H1 (cell line): ENCODE measurements at regions not wholly inside any gene's neighbourhood (a gene's known extent, or its start where the extent isn't known, plus 50 kb on each side); places are given as distances from the start of the nearest gene placed in this dataset.

Experiments used
- CTCF ChIA-PET: fragments of 300-600 bp; sonication (Branson Sonifier 250); formaldehyde crosslinking; loops from one replicate; lab custom pipeline; 2021; ENCODE audit not compliant: partially characterized antibody; lab: Charles Lee
- POLR2A ChIA-PET: fragments of 300-600 bp; sonication (Branson Sonifier 250); formaldehyde crosslinking; loops from one replicate; lab custom pipeline; 2021; ENCODE audit warnings: inconsistent platforms; ENCODE audit not compliant: partially characterized antibody; lab: Charles Lee
- DNase-seq, 2 experiments: peaks; one replicate each; pipeline versions ENCODE4 v3.0.0 to v3.0.0-alpha.2; 2010 to 2022; ENCODE audit warnings: low spot score in 2 of 2, low read depth in 1 of 2, mixed read lengths in 1 of 2
- FAIRE-seq: peaks from 2 replicates; lab custom pipeline; 2011; peaks lifted over from hg19 to GRCh38; lab: Jason Lieb, UNC
- H2AFZ ChIP-seq: 2 replicates; pipeline ENCODE4 v1.8.1; 2012; ENCODE audit warnings: low read length, inconsistent platforms
- H2AK5ac ChIP-seq: 2 replicates; pipeline ENCODE4 v1.6.1; 2013; ENCODE audit warnings: low read depth, low read length
- H2BK120ac ChIP-seq: replicated peaks from 2 replicates; pipeline ENCODE3; 2013; ENCODE audit warnings: low read depth, low read length, inconsistent platforms
- H2BK12ac ChIP-seq: 2 replicates; pipeline ENCODE4 v1.6.1; 2013; ENCODE audit warnings: low read depth, low read length
- H2BK15ac ChIP-seq: 2 replicates; pipeline ENCODE4 v1.6.1; 2013; ENCODE audit warnings: low read length
- H2BK20ac ChIP-seq: 2 replicates; pipeline ENCODE4 v1.6.1; 2013; ENCODE audit warnings: low read length
- H2BK5ac ChIP-seq: 2 replicates; pipeline ENCODE4 v1.6.1; 2013; ENCODE audit warnings: low read depth, low read length
- H3K14ac ChIP-seq: 2 replicates; pipeline ENCODE4 v1.6.1; 2013; ENCODE audit warnings: inconsistent platforms; ENCODE audit not compliant: insufficient read length
- H3K18ac ChIP-seq: 2 replicates; pipeline ENCODE4 v1.6.1; 2013; ENCODE audit warnings: low read length; ENCODE audit errors: extremely low read depth
- H3K23ac ChIP-seq: 2 replicates; pipeline ENCODE4 v1.6.1; 2013; ENCODE audit warnings: inconsistent platforms; ENCODE audit not compliant: insufficient read length
- H3K23me2 ChIP-seq: 2 replicates; pipeline ENCODE4 v1.6.1; 2013; ENCODE audit warnings: low read depth, low read length
- H3K27ac ChIP-seq: 2 replicates; pipeline ENCODE4 v1.6.1; 2011; ENCODE audit warnings: low read depth, low read length, inconsistent platforms
- H3K27me3 ChIP-seq, 4 experiments: replicated peaks in 1 of 4; 1 replicate in 1 of 4; 2 replicates in 3 of 4; pipeline versions ENCODE4 v1.6.1 to v1.8.1; 2011 to 2013; ENCODE audit warnings: low read length in 3 of 4, mild to moderate bottlenecking in 3 of 4, inconsistent platforms in 2 of 4, mixed read lengths in 2 of 4, moderate library complexity in 1 of 4; ENCODE audit not compliant: control insufficient read depth in 3 of 4, insufficient read depth in 3 of 4; ENCODE audit errors: extremely low read depth in 1 of 4
- H3K36me3 ChIP-seq, 4 experiments: 2 replicates each; pipeline versions ENCODE4 v1.6.1 to v1.8.1; 2011 to 2013; ENCODE audit warnings: mild to moderate bottlenecking in 4 of 4, low read length in 3 of 4, moderate library complexity in 2 of 4, control low read depth in 1 of 4, inconsistent platforms in 1 of 4; ENCODE audit not compliant: insufficient read depth in 4 of 4, control insufficient read depth in 2 of 4
- H3K4ac ChIP-seq: replicated peaks from 2 replicates; pipeline ENCODE3; 2013; ENCODE audit warnings: low read length, low read depth, mixed read lengths, inconsistent platforms; ENCODE audit not compliant: insufficient read length
- H3K4me1 ChIP-seq, 4 experiments: replicated peaks in 1 of 4; 1 replicate in 1 of 4; 2 replicates in 3 of 4; pipeline versions ENCODE4 v1.6.1 to v1.8.1; 2011 to 2013; ENCODE audit warnings: low read length in 3 of 4, inconsistent platforms in 2 of 4, mixed read lengths in 1 of 4; ENCODE audit not compliant: insufficient read depth in 4 of 4, control insufficient read depth in 3 of 4
- H3K4me2 ChIP-seq, 2 experiments: 2 replicates each; pipeline versions ENCODE4 v1.6.1 to v1.8.1; 2011 to 2013; ENCODE audit warnings: low read depth in 2 of 2, low read length in 2 of 2, control low read depth in 1 of 2, inconsistent platforms in 1 of 2, mild to moderate bottlenecking in 1 of 2; ENCODE audit not compliant: insufficient read depth in 1 of 2
- H3K4me3 ChIP-seq, 4 experiments: fragments of 200-600, 300-600 bp in 1 of 4; sonication (generic), shearing (Covaris generic), sonication (Bioruptor Twin) in 1 of 4; 2 replicates each; pipeline versions ENCODE4 v1.5.1 to v1.8.1; 2011 to 2016; ENCODE audit warnings: low read length in 4 of 4, low read depth in 3 of 4, control low read depth in 2 of 4, inconsistent platforms in 2 of 4, mild to moderate bottlenecking in 2 of 4, mixed read lengths in 1 of 4, moderate library complexity in 1 of 4; ENCODE audit not compliant: insufficient read depth in 2 of 4; ENCODE audit errors: extremely low read depth in 1 of 4
- H3K56ac ChIP-seq: replicated peaks from 2 replicates; pipeline ENCODE3; 2013; ENCODE audit warnings: low read depth, mild to moderate bottlenecking, mixed read lengths, low read length, inconsistent platforms; ENCODE audit not compliant: insufficient read length
- H3K79me1 ChIP-seq: 2 replicates; pipeline ENCODE4 v1.6.1; 2013; ENCODE audit warnings: low read depth, low read length, control low read depth
- H3K79me2 ChIP-seq, 2 experiments: 2 replicates each; pipeline versions ENCODE4 v1.6.1 to v1.8.1; 2012 to 2013; ENCODE audit warnings: low read length in 2 of 2, mild to moderate bottlenecking in 2 of 2, inconsistent platforms in 1 of 2; ENCODE audit not compliant: insufficient read depth in 2 of 2, control insufficient read depth in 1 of 2
- H3K9ac ChIP-seq, 4 experiments: replicated peaks in 1 of 4; 1 replicate in 1 of 4; 2 replicates in 3 of 4; pipeline versions ENCODE4 v1.6.1 to v1.8.1; 2011 to 2013; ENCODE audit warnings: low read depth in 3 of 4, low read length in 3 of 4, control low read depth in 2 of 4, mild to moderate bottlenecking in 2 of 4, moderate library complexity in 2 of 4, inconsistent platforms in 1 of 4; ENCODE audit errors: extremely low read depth in 1 of 4
- H3K9me3 ChIP-seq, 2 experiments: 2 replicates each; pipeline versions ENCODE4 v1.6.1 to v1.8.1; 2012 to 2013; ENCODE audit warnings: mild to moderate bottlenecking in 2 of 2, moderate library complexity in 2 of 2, control low read depth in 1 of 2, inconsistent platforms in 1 of 2, low read depth in 1 of 2, low read length in 1 of 2, mixed read lengths in 1 of 2; ENCODE audit not compliant: insufficient read depth in 2 of 2
- H4K20me1 ChIP-seq, 2 experiments: replicated peaks in 1 of 2; 2 replicates each; pipeline versions ENCODE3 to v1.8.1; 2011 to 2013; ENCODE audit warnings: inconsistent platforms in 2 of 2, low read length in 2 of 2, mild to moderate bottlenecking in 1 of 2; ENCODE audit not compliant: insufficient read depth in 2 of 2, control insufficient read depth in 1 of 2
- H4K5ac ChIP-seq: 2 replicates; pipeline ENCODE4 v1.6.1; 2013; ENCODE audit warnings: low read length, low read depth, mixed read lengths, inconsistent platforms; ENCODE audit not compliant: insufficient read length
- H4K8ac ChIP-seq: 2 replicates; pipeline ENCODE4 v1.8.0; 2013; ENCODE audit warnings: mild to moderate bottlenecking, moderate library complexity, low read length, inconsistent platforms; ENCODE audit not compliant: insufficient read depth; ENCODE audit errors: extremely low read depth
- H4K91ac ChIP-seq: replicated peaks from 2 replicates; pipeline ENCODE3; 2013; ENCODE audit warnings: low read length, mixed read lengths, inconsistent platforms; ENCODE audit not compliant: insufficient read length
- BRCA1 ChIP-seq: IDR thresholded peaks from 2 replicates; pipeline ENCODE4 v1.6.1; 2012; ENCODE audit warnings: low read depth, low read length, improper control_type of control experiment
- CBX8 ChIP-seq: fragments of 300-800, 300-1000 bp; sonication (generic); IDR thresholded peaks from 2 replicates; pipeline ENCODE4 v1.7.1; 2016; ENCODE audit warnings: low read depth, low read length, borderline replicate concordance
- CREB1 ChIP-seq: IDR thresholded peaks from 2 replicates; pipeline ENCODE4 v1.6.1; 2012; ENCODE audit warnings: inconsistent platforms
- EP300 ChIP-seq, 2 experiments: IDR thresholded peaks; 1 replicate in 1 of 2; 2 replicates in 1 of 2; pipeline ENCODE4 v1.6.1; 2011 to 2012; ENCODE audit warnings: low read depth in 2 of 2, low read length in 2 of 2, mild to moderate bottlenecking in 2 of 2, borderline replicate concordance in 1 of 2, inconsistent platforms in 1 of 2, moderate library complexity in 1 of 2
- GABPA ChIP-seq: IDR thresholded peaks from 2 replicates; pipeline ENCODE4 v1.6.1; 2011; ENCODE audit warnings: mild to moderate bottlenecking, low read length, moderate library complexity, borderline replicate concordance; ENCODE audit not compliant: insufficient read depth
- HDAC6 ChIP-seq: IDR thresholded peaks from one replicate; pipeline ENCODE4 v1.7.1; 2012; ENCODE audit warnings: low read depth, mild to moderate bottlenecking, inconsistent platforms, low read length, moderate library complexity
- MAFK ChIP-seq: IDR thresholded peaks from 2 replicates; pipeline ENCODE4 v1.6.1; 2012; ENCODE audit warnings: low read depth, mild to moderate bottlenecking, improper control_type of control experiment, low read length
- PHF8 ChIP-seq: fragments of 200-600 bp; sonication (generic); conservative IDR thresholded peaks from 2 replicates; pipeline ENCODE4 v1.7.1; 2012; ENCODE audit warnings: low read depth, mild to moderate bottlenecking, inconsistent platforms, low read length, moderate library complexity
- SIN3A ChIP-seq, 2 experiments: IDR thresholded peaks in 1 of 2; conservative IDR thresholded peaks in 1 of 2; 2 replicates each; pipeline ENCODE4 v1.6.1; 2011 to 2012; ENCODE audit warnings: low read length in 2 of 2, improper control_type of control experiment in 1 of 2, low read depth in 1 of 2, mild to moderate bottlenecking in 1 of 2
- SRF ChIP-seq: IDR thresholded peaks from 2 replicates; pipeline ENCODE4 v1.6.1; 2011; ENCODE audit warnings: mild to moderate bottlenecking, low read depth, low read length, moderate library complexity
- TAF1 ChIP-seq: IDR thresholded peaks from 2 replicates; pipeline ENCODE4 v1.6.1; 2011; ENCODE audit warnings: mild to moderate bottlenecking, low read depth, low read length
- TCF12 ChIP-seq: IDR thresholded peaks from 2 replicates; pipeline ENCODE4 v1.6.1; 2011; ENCODE audit warnings: low read depth, mild to moderate bottlenecking, low read length
- ZNF274 ChIP-seq: IDR thresholded peaks from 2 replicates; pipeline ENCODE4 v1.7.0; 2012; ENCODE audit warnings: low read length, borderline replicate concordance; ENCODE audit errors: extremely low read depth
- WGBS, 2 experiments: shearing (Covaris generic) in 1 of 2; methylation state at CpG; one replicate each; pipeline versions ENCODE4 v1.1.6 to v1.1.7; 2013 to 2015; ENCODE audit warnings: low lambda C conversion rate in 2 of 2, mixed read lengths in 2 of 2, inconsistent platforms in 1 of 2, low coverage in 1 of 2, missing lambda C conversion rate in 1 of 2; ENCODE audit not compliant: insufficient replicate concordance in 2 of 2, insufficient coverage in 1 of 2, insufficient read length in 1 of 2; ENCODE audit errors: extremely low coverage in 1 of 2, missing lambda C conversion rate in 1 of 2; 5-methylcytosine and 5-hydroxymethylcytosine counted together
- TF ChIP-seq, protein P1 (sequence below): IDR thresholded peaks from 2 replicates; pipeline ENCODE4 v1.6.1; 2011; ENCODE audit warnings: low read depth, mild to moderate bottlenecking, low read length; ENCODE audit not compliant: insufficient read depth

GRCh38 chrX:22699581-22700091 is 300.1 kb upstream of the DDX53 start:
- Histone ChIP-seq H2BK5ac (no peak overlapping the region), H3K14ac (no peak overlapping the region), H3K4me2 (no peak overlapping the region), H2BK20ac (no peak overlapping the region), H2BK120ac (no peak overlapping the region), H3K27ac (no peak overlapping the region), H2BK12ac (no peak overlapping the region), H3K36me3 (no peaks in the 10 kb centered on the region), H4K8ac (no peak overlapping the region), H3K18ac (no peak overlapping the region), H3K9me3 (no peaks in the 10 kb centered on the region), H2BK15ac (no peak overlapping the region), H3K23me2 (no peaks in the 10 kb centered on the region), H4K5ac (no peak overlapping the region), H2AFZ (no peak overlapping the region), H4K20me1 (no peaks in the 10 kb centered on the region), H3K79me2 (no peaks in the 10 kb centered on the region), H3K27me3 (no peaks in the 10 kb centered on the region), H3K4me3 (no peak overlapping the region), H3K23ac (no peak overlapping the region), H3K9ac (no peak overlapping the region), H3K79me1 (no peaks in the 10 kb centered on the region), H3K56ac (no peak overlapping the region), H2AK5ac (no peak overlapping the region), H3K4ac (no peak overlapping the region), H3K4me1 (no peaks in the 10 kb centered on the region), H4K91ac (no peak overlapping the region)
- CTCF ChIA-PET: interaction anchor here (0.7 kb wide), 1 partner anchor 387 kb away, joined by 3 read pairs; no protein-coding TSS in a partner anchor
- POLR2A ChIA-PET: no interaction called here
- DNase-seq (no peak), FAIRE-seq (peak; percentile 7)
- WGBS, 2 experiments: 100% methylated on average over 5 of the region's 5 CpGs; no CpG with 5 or more reads in 1 of the 2 experiments
- TF ChIP-seq SRF (no peak), MAFK (no peak), SIN3A (conservative IDR thresholded peaks at IDR 0.05 in 1 of 2, IDR thresholded peaks at IDR 0.05 in 1 of 2; ENCODE audit: low read depth in 1 of 2, low read length in 2 of 2) (no peak), ZNF274 (no peak), TAF1 (no peak), CREB1 (no peak), BRCA1 (no peak), EP300 (IDR thresholded peaks at IDR 0.05; ENCODE audit: borderline replicate concordance in 1 of 2, low read depth in 2 of 2, low read length in 2 of 2) (no peak), CBX8 (no peak), TCF12 (no peak), HDAC6 (no peak), PHF8 (no peak), GABPA (no peak)
- TF ChIP-seq, protein P1, sequence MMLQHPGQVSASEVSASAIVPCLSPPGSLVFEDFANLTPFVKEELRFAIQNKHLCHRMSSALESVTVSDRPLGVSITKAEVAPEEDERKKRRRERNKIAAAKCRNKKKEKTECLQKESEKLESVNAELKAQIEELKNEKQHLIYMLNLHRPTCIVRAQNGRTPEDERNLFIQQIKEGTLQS: no peak
